WERI-Rb-1 (cell line): ENCODE measurements at regions not wholly inside any gene's neighbourhood (a gene's known extent, or its start where the extent isn't known, plus 50 kb on each side); places are given as distances from the start of the nearest gene placed in this dataset.

Experiments
- DNase-seq: peaks from one replicate; pipeline ENCODE4 v3.0.0-alpha.2; 2020
- H3K27ac ChIP-seq: fragments of 250-450 bp; sonication (Bioruptor Pico); 2 replicates; pipeline ENCODE4 v1.5.1; 2020; ENCODE audit warnings: mild to moderate bottlenecking, moderate library complexity
- H3K27me3 ChIP-seq: fragments of 250-450 bp; sonication (Bioruptor Pico); 2 replicates; pipeline ENCODE4 v1.5.1; 2021; ENCODE audit warnings: mild to moderate bottlenecking, low read depth, moderate library complexity; ENCODE audit not compliant: insufficient read depth, severe bottlenecking
- H3K36me3 ChIP-seq: fragments of 250-450 bp; sonication (Bioruptor Pico); 2 replicates; pipeline ENCODE4 v1.5.1; 2020; ENCODE audit warnings: mild to moderate bottlenecking, moderate library complexity
- H3K4me3 ChIP-seq: 2 replicates; pipeline ENCODE4 v1.5.1; 2011; ENCODE audit warnings: low read depth, mild to moderate bottlenecking, control low read depth, low read length
- H3K9me3 ChIP-seq: fragments of 250-450 bp; sonication (Bioruptor Pico); 2 replicates; pipeline ENCODE4 v1.5.1; 2021; ENCODE audit warnings: mild to moderate bottlenecking, moderate library complexity; ENCODE audit not compliant: severe bottlenecking
- CTCF ChIP-seq: IDR thresholded peaks from 2 replicates; pipeline ENCODE4 v1.5.1; 2011; ENCODE audit warnings: low read depth, mild to moderate bottlenecking, control low read depth, inconsistent platforms, low read length

- H3K9me3 ChIP-seq, result no peaks in the 10 kb centered on the region
- no peak for TF ChIP-seq CTCF
- H3K4me3 ChIP-seq, result no peak overlapping the region
- no peaks in the 10 kb centered on the region for H3K36me3 ChIP-seq
- no peak for DNase-seq
- H3K27me3 ChIP-seq, result no peaks in the 10 kb centered on the region
- no peak overlapping the region for H3K27ac ChIP-seq
These were observed 118.8 kb downstream of the SIPA1L2 start for GRCh38 chr1:232511172-232511571.

- DNase-seq, result no peak
- no peaks in the 10 kb centered on the region for H3K36me3 ChIP-seq
- H3K27me3 ChIP-seq, result no peaks in the 10 kb centered on the region
- TF ChIP-seq CTCF, result no peak
- no peak overlapping the region for H3K27ac ChIP-seq
- H3K9me3 ChIP-seq, result no peaks in the 10 kb centered on the region
- H3K4me3 ChIP-seq, result no peak overlapping the region
These were observed 119.4 kb downstream of the SIPA1L2 start for GRCh38 chr1:232510367-232511110.

GRCh38 chr1:232509570-232509969 is 120.4 kb downstream of the SIPA1L2 start:
- no peaks in the 10 kb centered on the region for H3K36me3 ChIP-seq
- DNase-seq, result no peak
- H3K4me3 ChIP-seq, result no peak overlapping the region

GRCh38 chr1:232508130-232508701 is 121.7 kb downstream of the SIPA1L2 start:
- Histone ChIP-seq H3K27me3 (no peaks in the 10 kb centered on the region), H3K36me3 (no peaks in the 10 kb centered on the region), H3K9me3 (no peaks in the 10 kb centered on the region), H3K4me3 (no peak overlapping the region), H3K27ac (no peak overlapping the region)
- peak; percentile 46; the same call in 1 of the 2 replicates for TF ChIP-seq CTCF
- no peak for DNase-seq

More at GRCh38 chr1:232509570-232509969, 120.4 kb downstream of the SIPA1L2 start:
- no peaks in the 10 kb centered on the region for H3K27me3 ChIP-seq
- no peaks in the 10 kb centered on the region for H3K9me3 ChIP-seq
- TF ChIP-seq CTCF, result no peak
- H3K27ac ChIP-seq, result no peak overlapping the region

GRCh38 chr1:232507571-232507970 is 122.4 kb downstream of the SIPA1L2 start:
- no peak for TF ChIP-seq CTCF
- H3K4me3 ChIP-seq, result no peak overlapping the region
- DNase-seq, result no peak
- H3K27ac ChIP-seq, result no peak overlapping the region
- no peaks in the 10 kb centered on the region for H3K36me3 ChIP-seq
- no peaks in the 10 kb centered on the region for H3K9me3 ChIP-seq
- no peaks in the 10 kb centered on the region for H3K27me3 ChIP-seq
